DOHH2 (cell line): ENCODE measurements at regions not wholly inside any gene's neighbourhood (a gene's known extent, or its start where the extent isn't known, plus 50 kb on each side); places are given as distances from the start of the nearest gene placed in this dataset.

Experiments
- H3F3A ChIP-seq: fragments of 200-600 bp; sonication (generic), shearing (Covaris generic); 2 replicates; pipeline ENCODE4 v1.6.0; 2016; ENCODE audit warnings: antibody characterized with exemption, mild to moderate bottlenecking; ENCODE audit not compliant: control insufficient read depth, insufficient read depth
- H3K27ac ChIP-seq: fragments of 200-600 bp; sonication (generic); 2 replicates; pipeline ENCODE4 v1.5.1; 2014; ENCODE audit warnings: low read depth, mild to moderate bottlenecking, low read length, moderate library complexity
- H3K27me3 ChIP-seq: fragments of 200-600 bp; sonication (generic); 2 replicates; pipeline ENCODE4 v1.6.1; 2014; ENCODE audit warnings: mild to moderate bottlenecking, low read length, mixed read lengths; ENCODE audit not compliant: control insufficient read depth
- H3K36me3 ChIP-seq: fragments of 200-600 bp; sonication (generic); 2 replicates; pipeline ENCODE4 v1.6.1; 2014; ENCODE audit warnings: mild to moderate bottlenecking, low read length, moderate library complexity, mixed read lengths; ENCODE audit not compliant: control insufficient read depth
- H3K4me1 ChIP-seq: fragments of 200-600 bp; sonication (generic); 2 replicates; pipeline ENCODE4 v1.6.1; 2014; ENCODE audit warnings: mild to moderate bottlenecking, low read length, mixed read lengths; ENCODE audit not compliant: control insufficient read depth
- H3K4me2 ChIP-seq: fragments of 200-600 bp; sonication (generic); 2 replicates; pipeline ENCODE4 v1.6.0; 2014; ENCODE audit warnings: mild to moderate bottlenecking, low read length, moderate library complexity
- H3K4me3 ChIP-seq: fragments of 200-600 bp; sonication (generic); 2 replicates; pipeline ENCODE4 v1.5.1; 2014; ENCODE audit warnings: mild to moderate bottlenecking, low read length, mixed read lengths
- H3K79me2 ChIP-seq: fragments of 200-600 bp; sonication (generic); 2 replicates; pipeline ENCODE4 v1.6.1; 2014; ENCODE audit warnings: mild to moderate bottlenecking, low read length, mixed read lengths; ENCODE audit not compliant: control insufficient read depth
- H3K9me2 ChIP-seq: fragments of 200-600 bp; sonication (generic); replicated peaks from 2 replicates; pipeline ENCODE4 v1.6.1; 2014; ENCODE audit warnings: mild to moderate bottlenecking, low read length, mixed read lengths; ENCODE audit not compliant: control insufficient read depth
- H3K9me3 ChIP-seq: fragments of 200-600 bp; sonication (generic); 2 replicates; pipeline ENCODE4 v1.6.1; 2014; ENCODE audit warnings: antibody characterized with exemption, low read length, mixed read lengths; ENCODE audit not compliant: control insufficient read depth, insufficient read depth
- H4K20me1 ChIP-seq: fragments of 200-600 bp; sonication (generic); 2 replicates; pipeline ENCODE4 v1.6.0; 2014; ENCODE audit warnings: low read depth, mild to moderate bottlenecking, antibody characterized with exemption, low read length, moderate library complexity; ENCODE audit not compliant: control insufficient read depth, insufficient read depth
- CTCF ChIP-seq: fragments of 200-600 bp; sonication (generic); IDR thresholded peaks from one replicate; pipeline ENCODE4 v1.5.1; 2014; ENCODE audit warnings: antibody characterized with exemption, mild to moderate bottlenecking, low read depth, low read length; ENCODE audit not compliant: poor library complexity, severe bottlenecking
- EZH2phosphoT487 ChIP-seq: fragments of 200-600 bp; sonication (generic); IDR thresholded peaks from 2 replicates; pipeline ENCODE4 v1.6.1; 2017; ENCODE audit warnings: borderline replicate concordance, mild to moderate bottlenecking, antibody characterized with exemption, low read length, moderate library complexity, mixed read lengths

- no peaks in the 10 kb centered on the region for H3K9me3 ChIP-seq
- H3K27ac ChIP-seq, result no peak overlapping the region
- H3K36me3 ChIP-seq, result no peaks in the 10 kb centered on the region
- no peak overlapping the region for H3K4me3 ChIP-seq
- H4K20me1 ChIP-seq, result no peaks in the 10 kb centered on the region
- no peak for TF ChIP-seq EZH2phosphoT487
- no peak for TF ChIP-seq CTCF
- H3K27me3 ChIP-seq, result no peaks in the 10 kb centered on the region
- no peaks in the 10 kb centered on the region for H3F3A ChIP-seq
- no peak overlapping the region for H3K4me2 ChIP-seq
- H3K79me2 ChIP-seq, result no peaks in the 10 kb centered on the region
- H3K4me1 ChIP-seq, result no peaks in the 10 kb centered on the region
- no peaks in the 10 kb centered on the region for H3K9me2 ChIP-seq
These were observed 66.7 kb upstream of the DEFB112 start for GRCh38 chr6:50116390-50116789.

- TF ChIP-seq CTCF (no peak), EZH2phosphoT487 (no peak)
- Histone ChIP-seq H3K36me3 (no peaks in the 10 kb centered on the region), H3K79me2 (no peaks in the 10 kb centered on the region), H4K20me1 (no peaks in the 10 kb centered on the region), H3K4me2 (no peak overlapping the region), H3F3A (no peaks in the 10 kb centered on the region), H3K9me3 (no peaks in the 10 kb centered on the region), H3K27me3 (no peaks in the 10 kb centered on the region), H3K9me2 (no peaks in the 10 kb centered on the region), H3K4me1 (no peaks in the 10 kb centered on the region), H3K27ac (no peak overlapping the region), H3K4me3 (no peak overlapping the region)
These were observed 67.2 kb upstream of the DEFB112 start for GRCh38 chr6:50116797-50117542.

GRCh38 chr6:50120300-50120699 is 70.6 kb upstream of the DEFB112 start:
- no peak overlapping the region for H3K27ac ChIP-seq
- no peak for TF ChIP-seq EZH2phosphoT487
- no peak for TF ChIP-seq CTCF
- H3K9me3 ChIP-seq, result no peaks in the 10 kb centered on the region
- no peaks in the 10 kb centered on the region for H3K27me3 ChIP-seq
- H3K36me3 ChIP-seq, result no peaks in the 10 kb centered on the region
- no peaks in the 10 kb centered on the region for H3K79me2 ChIP-seq
- H3K9me2 ChIP-seq, result no peaks in the 10 kb centered on the region
- no peak overlapping the region for H3K4me3 ChIP-seq
- H3K4me1 ChIP-seq, result no peaks in the 10 kb centered on the region
- no peaks in the 10 kb centered on the region for H3F3A ChIP-seq
- no peaks in the 10 kb centered on the region for H4K20me1 ChIP-seq
- H3K4me2 ChIP-seq, result no peak overlapping the region
